Muscle of leg (tissue), 3 donors: ENCODE measurements at regions not wholly inside any gene's neighbourhood (a gene's known extent, or its start where the extent isn't known, plus 50 kb on each side); places are given as distances from the start of the nearest gene placed in this dataset.

Experiments used
- DNase-seq: peaks from one replicate; pipeline ENCODE4 v3.0.0; 2013
- H3K27ac ChIP-seq: one replicate; pipeline ENCODE4 v1.5.1; 2013; ENCODE audit warnings: mild to moderate bottlenecking, low read length, control low read depth
- H3K27me3 ChIP-seq: one replicate; pipeline ENCODE4 v1.6.1; 2013; ENCODE audit warnings: low read length; ENCODE audit not compliant: control insufficient read depth, insufficient read depth
- H3K36me3 ChIP-seq: one replicate; pipeline ENCODE4 v1.6.1; 2013; ENCODE audit warnings: low read length; ENCODE audit not compliant: control insufficient read depth, insufficient read depth
- H3K4me1 ChIP-seq: one replicate; pipeline ENCODE4 v1.6.1; 2013; ENCODE audit warnings: low read length; ENCODE audit not compliant: control insufficient read depth, insufficient read depth
- H3K4me3 ChIP-seq: one replicate; pipeline ENCODE4 v1.5.1; 2013; ENCODE audit warnings: low read length, control low read depth
- H3K9me3 ChIP-seq: replicated peaks from 2 replicates; pipeline ENCODE4 v1.6.1; 2013; ENCODE audit warnings: low read depth, low read length; ENCODE audit not compliant: control insufficient read depth
- WGBS: methylation state at CpG from one replicate; pipeline ENCODE4 v1.1.5; 2013; ENCODE audit warnings: missing lambda C conversion rate; ENCODE audit not compliant: insufficient coverage; 5-methylcytosine and 5-hydroxymethylcytosine counted together

- no CpG with 5 or more reads among the region's 9 CpGs for WGBS
- H3K9me3 ChIP-seq = no peaks in the 10 kb centered on the region
- DNase-seq = no peak
- no peaks in the 10 kb centered on the region for H3K27me3 ChIP-seq
- H3K4me3 ChIP-seq = no peak overlapping the region
- no peaks in the 10 kb centered on the region for H3K36me3 ChIP-seq
- H3K4me1 ChIP-seq = no peaks in the 10 kb centered on the region
- H3K27ac ChIP-seq = no peak overlapping the region
These were observed 269.8 kb downstream of the ATP23 start for GRCh38 chr12:58211211-58211610.

DNA sequence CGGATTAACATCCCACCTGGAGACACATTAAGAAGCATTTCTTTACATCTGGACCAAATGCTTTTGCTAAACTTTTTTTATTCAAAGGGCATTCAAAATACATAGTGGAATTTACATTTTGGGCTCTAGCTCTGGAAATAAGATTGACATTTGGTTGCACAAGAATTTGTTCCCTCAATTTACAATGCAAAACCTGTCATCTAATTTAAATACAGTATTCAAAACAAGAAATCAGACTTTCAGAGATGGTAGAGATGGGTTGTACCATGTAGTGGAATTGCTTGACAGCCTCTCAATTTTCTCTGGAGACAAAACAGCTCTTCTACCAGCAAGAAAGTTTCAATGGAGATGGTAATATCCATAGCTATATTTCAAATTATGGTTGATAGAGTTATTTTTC, 275.8 kb downstream of the ATP23 start:
- DNase-seq = no peak
- Histone ChIP-seq H3K4me1 (no peaks in the 10 kb centered on the region), H3K27me3 (no peaks in the 10 kb centered on the region), H3K4me3 (no peak overlapping the region), H3K9me3 (no peaks in the 10 kb centered on the region), H3K27ac (no peak overlapping the region), H3K36me3 (no peaks in the 10 kb centered on the region)
- WGBS = no CpG with 5 or more reads among the region's 1 CpG

- Histone ChIP-seq H3K27ac (peak overlapping the region; percentile 70), H3K4me3 (no peak overlapping the region), H3K9me3 (no peaks in the 10 kb centered on the region), H3K4me1 (peaks cover 2% of the 10 kb centered on the region), H3K36me3 (no peaks in the 10 kb centered on the region), H3K27me3 (no peaks in the 10 kb centered on the region)
- WGBS = 29% methylated on average over 1 of the region's 3 CpGs
- DNase-seq = peak; percentile 80
These were observed 283.3 kb downstream of the ATP23 start for GRCh38 chr12:58224536-58225105.

GRCh38 chr12:58225203-58225877, 284.0 kb downstream of the ATP23 start:
- Histone ChIP-seq H3K4me1 (peaks cover 2% of the 10 kb centered on the region), H3K27me3 (no peaks in the 10 kb centered on the region), H3K27ac (peak overlapping the region; percentile 70), H3K4me3 (no peak overlapping the region), H3K9me3 (no peaks in the 10 kb centered on the region), H3K36me3 (no peaks in the 10 kb centered on the region)
- DNase-seq = peak; percentile 93

GRCh38 chr12:58233886-58234285, 292.5 kb downstream of the ATP23 start:
- DNase-seq = no peak
- no peak overlapping the region for H3K27ac ChIP-seq
- WGBS = 90% methylated on average over 1 of the region's 2 CpGs
- H3K9me3 ChIP-seq = peaks cover 2% of the 10 kb centered on the region
- H3K27me3 ChIP-seq = no peaks in the 10 kb centered on the region
- H3K4me1 ChIP-seq = no peaks in the 10 kb centered on the region
- H3K36me3 ChIP-seq = no peaks in the 10 kb centered on the region
- no peak overlapping the region for H3K4me3 ChIP-seq

DNA sequence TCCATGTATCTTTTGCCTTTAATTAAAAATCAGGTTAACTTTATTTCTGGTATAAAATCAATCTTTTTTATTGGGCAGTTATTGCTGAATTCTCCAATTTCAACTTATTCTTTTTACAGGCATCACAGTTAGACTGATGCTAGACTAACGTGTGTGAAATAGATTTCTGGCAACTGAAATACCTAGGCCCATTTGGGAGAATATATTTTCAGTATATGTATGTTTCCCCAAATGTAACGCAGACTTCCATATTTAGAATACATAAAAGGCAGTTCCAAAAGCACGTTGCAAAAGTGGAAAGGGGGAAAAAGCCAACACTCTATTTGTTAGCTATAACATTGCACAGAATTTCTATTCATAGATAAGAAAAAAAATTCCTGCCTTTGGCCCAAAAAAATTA, 297.0 kb downstream of the ATP23 start:
- WGBS = no CpG with 5 or more reads among the region's 3 CpGs
- Histone ChIP-seq H3K36me3 (no peaks in the 10 kb centered on the region), H3K27ac (no peak overlapping the region), H3K9me3 (no peaks in the 10 kb centered on the region), H3K4me3 (no peak overlapping the region), H3K27me3 (no peaks in the 10 kb centered on the region), H3K4me1 (no peaks in the 10 kb centered on the region)
- DNase-seq = peak; percentile 32

DNA sequence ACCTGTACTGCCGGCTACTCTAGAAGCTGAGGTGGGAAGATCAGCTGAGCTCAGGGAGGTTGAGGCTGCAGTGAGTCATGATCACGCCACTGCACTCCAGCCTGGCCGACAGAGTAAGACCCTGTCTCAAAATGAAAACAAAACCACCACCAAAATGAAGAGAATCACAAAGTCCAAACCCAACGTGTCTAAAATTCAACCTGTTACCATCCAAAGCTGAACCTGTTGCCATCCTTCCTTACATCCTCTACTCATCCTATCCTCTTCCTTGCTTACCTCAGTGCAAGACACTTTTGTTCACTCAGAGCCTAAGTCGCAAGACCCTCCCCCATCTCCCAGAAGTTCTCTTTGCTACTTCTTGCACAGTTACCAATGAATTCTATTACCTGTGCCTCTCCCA, 299.7 kb downstream of the ATP23 start:
- Histone ChIP-seq H3K36me3 (no peaks in the 10 kb centered on the region), H3K27ac (no peak overlapping the region), H3K27me3 (no peaks in the 10 kb centered on the region), H3K4me3 (no peak overlapping the region), H3K4me1 (no peaks in the 10 kb centered on the region), H3K9me3 (no peaks in the 10 kb centered on the region)
- DNase-seq = no peak
- WGBS = 96% methylated on average over 4 of the region's 5 CpGs

- H3K27me3 ChIP-seq = no peaks in the 10 kb centered on the region
- H3K4me3 ChIP-seq = no peak overlapping the region
- no peaks in the 10 kb centered on the region for H3K4me1 ChIP-seq
- no peaks in the 10 kb centered on the region for H3K9me3 ChIP-seq
- H3K27ac ChIP-seq = no peak overlapping the region
- no CpG with 5 or more reads among the region's 4 CpGs for WGBS
- H3K36me3 ChIP-seq = no peaks in the 10 kb centered on the region
- DNase-seq = no peak
These were observed 301.6 kb downstream of the ATP23 start for GRCh38 chr12:58242796-58243630.

GRCh38 chr12:58247633-58248032, 306.3 kb downstream of the ATP23 start:
- no peaks in the 10 kb centered on the region for H3K27me3 ChIP-seq
- H3K4me3 ChIP-seq = no peak overlapping the region
- H3K4me1 ChIP-seq = peaks cover 4% of the 10 kb centered on the region
- WGBS = 83% methylated on average over 4 of the region's 4 CpGs
- no peaks in the 10 kb centered on the region for H3K36me3 ChIP-seq
- no peak for DNase-seq
- no peak overlapping the region for H3K27ac ChIP-seq
- H3K9me3 ChIP-seq = no peaks in the 10 kb centered on the region

- WGBS = no CpG with 5 or more reads among the region's 3 CpGs
These were observed 307.2 kb downstream of the ATP23 start for GRCh38 chr12:58248599-58248998.

More at GRCh38 chr12:58248599-58248998, 307.2 kb downstream of the ATP23 start:
- Histone ChIP-seq H3K27ac (no peak overlapping the region), H3K9me3 (no peaks in the 10 kb centered on the region), H3K27me3 (no peaks in the 10 kb centered on the region), H3K36me3 (no peaks in the 10 kb centered on the region), H3K4me1 (peaks cover 4% of the 10 kb centered on the region), H3K4me3 (no peak overlapping the region)
- DNase-seq = no peak
